ENCODE measurements at regions not wholly inside any gene's neighbourhood (a gene's known extent, or its start where the extent isn't known, plus 50 kb on each side); places are given as distances from the start of the nearest gene placed in this dataset.

GRCh38 chr3:163891771-163892170, 1186.5 kb downstream of the SI start:
- Histone ChIP-seq H4K20me1 (ENCODE audit: insufficient read depth) (no peaks in the 10 kb centered on the region), H3F3A (replicated peaks; ENCODE audit: insufficient read depth) (no peaks in the 10 kb centered on the region)
- 48% methylated on average over 7 of the region's 7 CpGs for WGBS (ENCODE audit: low lambda C conversion rate)

GRCh38 chr3:163890661-163891060, 1187.6 kb downstream of the SI start:
- TF ChIP-seq FOSL2 (IDR thresholded peaks at IDR 0.05; ENCODE audit: borderline replicate concordance, low read depth) (no peak), USF1 (IDR thresholded peaks at IDR 0.05; ENCODE audit: borderline replicate concordance, low read depth) (no peak), ELF1 (IDR thresholded peaks at IDR 0.05) (no peak), TAF1 (IDR thresholded peaks at IDR 0.05; ENCODE audit: borderline replicate concordance, low read depth, low read length) (no peak), EP300 (IDR thresholded peaks at IDR 0.05; ENCODE audit: borderline replicate concordance in 1 of 2, low read depth in 1 of 2, low read length in 1 of 2) (no peak), TCF12 (IDR thresholded peaks at IDR 0.05) (no peak), GABPA (IDR thresholded peaks at IDR 0.05; ENCODE audit: low read depth) (no peak), USF2 (IDR thresholded peaks at IDR 0.05; ENCODE audit: borderline replicate concordance, low read depth, low read length) (no peak)
- Histone ChIP-seq H3K36me3 (replicated peaks in 1 of 2; ENCODE audit: control insufficient read depth in 1 of 2, insufficient read depth in 2 of 2, low read length in 1 of 2) (no peaks in the 10 kb centered on the region), H3K9me3 (no peaks in the 10 kb centered on the region; the same call in 1 of the 2 replicates), H3K4me2 (no peak overlapping the region), H3K9ac (no peak overlapping the region), H3K4me1 (ENCODE audit: control insufficient read depth in 1 of 2, insufficient read depth in 2 of 2, low read depth in 1 of 2, low read length in 1 of 2) (no peaks in the 10 kb centered on the region), H3K27me3 (ENCODE audit: insufficient read depth) (no peaks in the 10 kb centered on the region), H2AFZ (ENCODE audit: low read depth) (no peak overlapping the region), H4K20me1 (ENCODE audit: insufficient read depth) (no peaks in the 10 kb centered on the region), H3K27ac (ENCODE audit: low read depth in 2 of 2, low read length in 1 of 2) (no peak overlapping the region), H3K79me2 (ENCODE audit: insufficient read depth) (no peaks in the 10 kb centered on the region), H3K4me3 (ENCODE audit: low read depth in 2 of 2, low read length in 1 of 2) (no peak overlapping the region), H3F3A (replicated peaks; ENCODE audit: insufficient read depth) (no peaks in the 10 kb centered on the region), H3K9me2 (no peaks in the 10 kb centered on the region)
- no peak for DNase-seq
- WGBS (ENCODE audit: low lambda C conversion rate): 30% methylated on average over 2 of the region's 2 CpGs
- POLR2A ChIA-PET: no interaction called here
- CTCF ChIA-PET: no interaction called here

More at GRCh38 chr3:163891771-163892170, 1186.5 kb downstream of the SI start:
- TF ChIP-seq GATA2 (CRISPR knock-in tag; IDR thresholded peaks at IDR 0.05) (no peak), NRF1 (IDR thresholded peaks at IDR 0.05; ENCODE audit: low read depth, low read length) (no peak)
- Histone ChIP-seq H3K9ac (no peak overlapping the region), H3K9me2 (no peaks in the 10 kb centered on the region), H3K4me1 (ENCODE audit: control insufficient read depth in 1 of 2, insufficient read depth in 2 of 2, low read depth in 1 of 2, low read length in 1 of 2) (no peaks in the 10 kb centered on the region), H3K4me3 (ENCODE audit: low read depth in 2 of 2, low read length in 1 of 2) (no peak overlapping the region), H2AFZ (ENCODE audit: low read depth) (no peak overlapping the region), H3K79me2 (ENCODE audit: insufficient read depth) (no peaks in the 10 kb centered on the region), H3K4me2 (no peak overlapping the region), H3K27ac (ENCODE audit: low read depth in 2 of 2, low read length in 1 of 2) (no peak overlapping the region), H3K9me3 (no peaks in the 10 kb centered on the region; the same call in 1 of the 2 replicates), H3K27me3 (ENCODE audit: insufficient read depth) (no peaks in the 10 kb centered on the region), H3K36me3 (replicated peaks in 1 of 2; ENCODE audit: control insufficient read depth in 1 of 2, insufficient read depth in 2 of 2, low read length in 1 of 2) (no peaks in the 10 kb centered on the region)
- CTCF ChIA-PET: no interaction called here
- POLR2A ChIA-PET: no interaction called here
- DNase-seq: no peak

- no peaks in the 10 kb centered on the region for H3K79me2 ChIP-seq (ENCODE audit: insufficient read depth)
Measured at GRCh38 chr3:163879172-163879571, 1199.1 kb downstream of the SI start.

More at GRCh38 chr3:163879172-163879571, 1199.1 kb downstream of the SI start:
- no peak overlapping the region for H3K4me3 ChIP-seq (ENCODE audit: low read depth in 2 of 2, low read length in 1 of 2)
- no peak overlapping the region for H2AFZ ChIP-seq (ENCODE audit: low read depth)
- no peak overlapping the region for H3K4me2 ChIP-seq
- H3K36me3 ChIP-seq (replicated peaks in 1 of 2; ENCODE audit: control insufficient read depth in 1 of 2, insufficient read depth in 2 of 2, low read length in 1 of 2): no peaks in the 10 kb centered on the region
- H3K9ac ChIP-seq: no peak overlapping the region
- no peaks in the 10 kb centered on the region for H4K20me1 ChIP-seq (ENCODE audit: insufficient read depth)
- H3K4me1 ChIP-seq (ENCODE audit: control insufficient read depth in 1 of 2, insufficient read depth in 2 of 2, low read depth in 1 of 2, low read length in 1 of 2): no peaks in the 10 kb centered on the region
- H3K27me3 ChIP-seq (ENCODE audit: insufficient read depth): no peaks in the 10 kb centered on the region
- H3K9me2 ChIP-seq: no peaks in the 10 kb centered on the region
- no peak overlapping the region for H3K27ac ChIP-seq (ENCODE audit: low read depth in 2 of 2, low read length in 1 of 2)
- CTCF ChIA-PET: no interaction called here
- no peak for DNase-seq
- TF ChIP-seq RCOR1 (IDR thresholded peaks at IDR 0.05; ENCODE audit: low read length) (no peak), RFX5 (IDR thresholded peaks at IDR 0.05; ENCODE audit: low read length) (no peak), USF1 (IDR thresholded peaks at IDR 0.05; ENCODE audit: borderline replicate concordance, low read depth) (no peak), RAD21 (IDR thresholded peaks at IDR 0.05; ENCODE audit: low read length) (no peak), TEAD4 (IDR thresholded peaks at IDR 0.05; ENCODE audit: borderline replicate concordance, insufficient read depth) (no peak), EZH2phosphoT487 (IDR thresholded peaks at IDR 0.05; ENCODE audit: borderline replicate concordance, low read depth) (no peak), FOSL2 (IDR thresholded peaks at IDR 0.05; ENCODE audit: borderline replicate concordance, low read depth) (no peak), YY1 (IDR thresholded peaks at IDR 0.05; ENCODE audit: low read depth) (no peak), ELF1 (IDR thresholded peaks at IDR 0.05) (no peak)
- H3K9me3 ChIP-seq: 0 out of 2 replicates have a peak, but pooled peaks cover under 1% of the 10 kb centered on the region
- 39% methylated on average over 4 of the region's 4 CpGs for WGBS (ENCODE audit: low lambda C conversion rate)
- POLR2A ChIA-PET: no interaction called here
- H3F3A ChIP-seq (replicated peaks; ENCODE audit: insufficient read depth): no peaks in the 10 kb centered on the region

All from SK-N-SH (cell line).